ENCODE measurements at regions not wholly inside any gene's neighbourhood (a gene's known extent, or its start where the extent isn't known, plus 50 kb on each side); places are given as distances from the start of the nearest gene placed in this dataset.
A peak's percentile ranks its signal among the peaks of the same experiment; 100 is the strongest.

- Histone ChIP-seq H3K27me3 (ENCODE audit: control insufficient read depth in 1 of 2, insufficient read depth in 2 of 2, low read length in 2 of 2) (no peaks in the 10 kb centered on the region), H3K36me3 (replicated peaks in 1 of 2; ENCODE audit: control insufficient read depth in 1 of 2, insufficient read depth in 2 of 2, low read length in 2 of 2) (no peaks in the 10 kb centered on the region), H3K9me3 (ENCODE audit: low read length) (no peaks in the 10 kb centered on the region), H3K4me3 (replicated peaks in 1 of 3; ENCODE audit: insufficient read depth in 1 of 3, low read depth in 2 of 3, low read length in 3 of 3) (no peak overlapping the region; a peak in 1 of 6 replicates), H3K79me2 (ENCODE audit: insufficient read depth, low read length) (no peaks in the 10 kb centered on the region), H3K4me2 (ENCODE audit: low read depth, low read length) (peak overlapping the region; percentile 69), H3K27ac (ENCODE audit: extremely low read length, insufficient read depth, low read length) (peak overlapping the region; percentile 55), H3K9ac (ENCODE audit: insufficient read depth, low read depth, low read length) (no peak overlapping the region), H3K4me1 (ENCODE audit: insufficient read depth, low read length) (peaks cover 35% of the 10 kb centered on the region), H2AFZ (ENCODE audit: low read length) (peak overlapping the region; percentile 45), H4K20me1 (ENCODE audit: insufficient read depth, low read length) (no peaks in the 10 kb centered on the region)
- no TSS peak for BruUV-seq (replicated peaks)
- ATAC-seq (peak; percentile 88), DNase-seq (ENCODE audit: low spot score) (peak; percentile 53), FAIRE-seq (peak; percentile 58)
- ChIA-PET CTCF (ENCODE audit: low intra/inter-chr PET ratio, low total read pairs) (no interaction called here), POLR2A (no interaction called here)
- intact Hi-C loops (cut with micrococcal nuclease; ENCODE audit: unreplicated experiment) (loop anchor here (10.0 kb wide), 1 partner anchor 397 kb away; no protein-coding TSS in a partner anchor), in situ Hi-C loops (cut with HindIII; ENCODE audit: extremely low pct_ligation_motif_present, low pct_unique_long_range_greater_than_20kb) (no loop called here)
- WGBS (ENCODE audit: low lambda C conversion rate): 3% methylated on average over 4 of the region's 4 CpGs
- TF ChIP-seq TBP (CRISPR knock-in tag; IDR thresholded peaks at IDR 0.05) (no peak), CHCHD3 (CRISPR knock-in tag; IDR thresholded peaks at IDR 0.05) (no peak), ZSCAN21 (CRISPR knock-in tag; IDR thresholded peaks at IDR 0.05; ENCODE audit: borderline replicate concordance) (no peak), MAFK (conservative IDR thresholded peaks at IDR 0.05 in 1 of 2, IDR thresholded peaks at IDR 0.05 in 1 of 2; ENCODE audit: low read length in 2 of 2) (no peak), ZNF263 (CRISPR knock-in tag; IDR thresholded peaks at IDR 0.05) (no peak), ZMYM3 (CRISPR knock-in tag; IDR thresholded peaks at IDR 0.05) (no peak), ARHGAP35 (CRISPR knock-in tag; IDR thresholded peaks at IDR 0.05; ENCODE audit: borderline replicate concordance) (no peak), HDAC6 (IDR thresholded peaks at IDR 0.05; ENCODE audit: low read depth, low read length) (no peak), SIX4 (CRISPR knock-in tag; IDR thresholded peaks at IDR 0.05) (no peak), KLF11 (CRISPR knock-in tag; IDR thresholded peaks at IDR 0.05) (no peak), ZBTB21 (CRISPR knock-in tag; IDR thresholded peaks at IDR 0.05) (peak; percentile 54; the same call in 1 of the 2 replicates), ZNF674 (CRISPR knock-in tag; IDR thresholded peaks at IDR 0.05; ENCODE audit: low read depth) (no peak), DNMT1 (CRISPR knock-in tag; IDR thresholded peaks at IDR 0.05) (no peak), RFX3 (CRISPR knock-in tag; IDR thresholded peaks at IDR 0.05) (no peak), KAT7 (CRISPR knock-in tag; IDR thresholded peaks at IDR 0.05; ENCODE audit: borderline replicate concordance) (no peak), TFDP2 (CRISPR knock-in tag; IDR thresholded peaks at IDR 0.05) (no peak), ZNF629 (CRISPR knock-in tag; conservative IDR thresholded peaks at IDR 0.05) (no peak), ZNF775 (CRISPR knock-in tag; IDR thresholded peaks at IDR 0.05; ENCODE audit: borderline replicate concordance) (no peak), AKAP8 (CRISPR knock-in tag; IDR thresholded peaks at IDR 0.05) (no peak), HMG20A (CRISPR knock-in tag; IDR thresholded peaks at IDR 0.05; ENCODE audit: borderline replicate concordance) (peak; percentile 62)
- TF ChIP-seq, protein P1, sequence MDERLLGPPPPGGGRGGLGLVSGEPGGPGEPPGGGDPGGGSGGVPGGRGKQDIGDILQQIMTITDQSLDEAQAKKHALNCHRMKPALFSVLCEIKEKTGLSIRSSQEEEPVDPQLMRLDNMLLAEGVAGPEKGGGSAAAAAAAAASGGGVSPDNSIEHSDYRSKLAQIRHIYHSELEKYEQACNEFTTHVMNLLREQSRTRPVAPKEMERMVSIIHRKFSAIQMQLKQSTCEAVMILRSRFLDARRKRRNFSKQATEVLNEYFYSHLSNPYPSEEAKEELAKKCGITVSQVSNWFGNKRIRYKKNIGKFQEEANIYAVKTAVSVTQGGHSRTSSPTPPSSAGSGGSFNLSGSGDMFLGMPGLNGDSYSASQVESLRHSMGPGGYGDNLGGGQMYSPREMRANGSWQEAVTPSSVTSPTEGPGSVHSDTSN (CRISPR knock-in tag; IDR thresholded peaks at IDR 0.05): no peak
- TF ChIP-seq, protein P2, sequence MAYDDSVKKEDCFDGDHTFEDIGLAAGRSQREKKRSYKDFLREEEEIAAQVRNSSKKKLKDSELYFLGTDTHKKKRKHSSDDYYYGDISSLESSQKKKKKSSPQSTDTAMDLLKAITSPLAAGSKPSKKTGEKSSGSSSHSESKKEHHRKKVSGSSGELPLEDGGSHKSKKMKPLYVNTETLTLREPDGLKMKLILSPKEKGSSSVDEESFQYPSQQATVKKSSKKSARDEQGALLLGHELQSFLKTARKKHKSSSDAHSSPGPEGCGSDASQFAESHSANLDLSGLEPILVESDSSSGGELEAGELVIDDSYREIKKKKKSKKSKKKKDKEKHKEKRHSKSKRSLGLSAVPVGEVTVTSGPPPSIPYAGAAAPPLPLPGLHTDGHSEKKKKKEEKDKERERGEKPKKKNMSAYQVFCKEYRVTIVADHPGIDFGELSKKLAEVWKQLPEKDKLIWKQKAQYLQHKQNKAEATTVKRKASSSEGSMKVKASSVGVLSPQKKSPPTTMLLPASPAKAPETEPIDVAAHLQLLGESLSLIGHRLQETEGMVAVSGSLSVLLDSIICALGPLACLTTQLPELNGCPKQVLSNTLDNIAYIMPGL (CRISPR knock-in tag; IDR thresholded peaks at IDR 0.05; ENCODE audit: borderline replicate concordance in 1 of 2, low read depth in 1 of 2): no peak
These were observed 114.0 kb upstream of the GOT2 start for GRCh38 chr16:58847902-58848661.

All from HepG2 (cell line).